AG09309 (cell line): ENCODE measurements at regions not wholly inside any gene's neighbourhood (a gene's known extent, or its start where the extent isn't known, plus 50 kb on each side); places are given as distances from the start of the nearest gene placed in this dataset.

Experiments
- DNase-seq: peaks from one replicate; pipeline ENCODE4 v3.0.0-alpha.2; 2010; ENCODE audit warnings: low read depth
- H3K4me3 ChIP-seq: 2 replicates; pipeline ENCODE4 v1.5.1; 2011; ENCODE audit warnings: mild to moderate bottlenecking, low read depth, low read length, moderate library complexity; ENCODE audit not compliant: control insufficient read depth
- TF ChIP-seq, protein P1 (sequence below): IDR thresholded peaks from 2 replicates; pipeline ENCODE4 v1.5.1; 2011; ENCODE audit warnings: mild to moderate bottlenecking, low read depth, low read length, inconsistent platforms; ENCODE audit not compliant: insufficient read depth, control insufficient read depth; ENCODE audit errors: missing control alignments

DNA sequence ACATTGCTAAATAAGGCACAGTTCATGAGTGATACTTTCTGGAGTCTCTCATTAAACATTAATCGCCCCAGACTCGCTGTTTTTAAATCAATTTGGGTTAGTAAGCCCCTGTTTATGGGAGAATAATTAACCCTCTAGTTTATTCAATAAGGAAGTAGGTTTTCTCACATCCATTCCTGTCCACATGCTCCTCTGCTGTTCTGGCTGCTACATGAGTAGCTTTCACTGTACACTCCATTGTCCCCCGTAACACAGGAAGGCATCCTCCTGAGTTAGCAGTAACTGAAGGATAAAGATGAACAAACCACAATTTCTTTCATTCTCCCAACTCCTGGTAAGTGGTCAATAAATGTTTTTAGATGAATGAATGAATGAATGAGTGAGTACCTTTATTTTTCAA lies 378.5 kb downstream of the DIPK2A start:
- TF ChIP-seq, protein P1, sequence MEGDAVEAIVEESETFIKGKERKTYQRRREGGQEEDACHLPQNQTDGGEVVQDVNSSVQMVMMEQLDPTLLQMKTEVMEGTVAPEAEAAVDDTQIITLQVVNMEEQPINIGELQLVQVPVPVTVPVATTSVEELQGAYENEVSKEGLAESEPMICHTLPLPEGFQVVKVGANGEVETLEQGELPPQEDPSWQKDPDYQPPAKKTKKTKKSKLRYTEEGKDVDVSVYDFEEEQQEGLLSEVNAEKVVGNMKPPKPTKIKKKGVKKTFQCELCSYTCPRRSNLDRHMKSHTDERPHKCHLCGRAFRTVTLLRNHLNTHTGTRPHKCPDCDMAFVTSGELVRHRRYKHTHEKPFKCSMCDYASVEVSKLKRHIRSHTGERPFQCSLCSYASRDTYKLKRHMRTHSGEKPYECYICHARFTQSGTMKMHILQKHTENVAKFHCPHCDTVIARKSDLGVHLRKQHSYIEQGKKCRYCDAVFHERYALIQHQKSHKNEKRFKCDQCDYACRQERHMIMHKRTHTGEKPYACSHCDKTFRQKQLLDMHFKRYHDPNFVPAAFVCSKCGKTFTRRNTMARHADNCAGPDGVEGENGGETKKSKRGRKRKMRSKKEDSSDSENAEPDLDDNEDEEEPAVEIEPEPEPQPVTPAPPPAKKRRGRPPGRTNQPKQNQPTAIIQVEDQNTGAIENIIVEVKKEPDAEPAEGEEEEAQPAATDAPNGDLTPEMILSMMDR: no peak
- DNase-seq: no peak
- H3K4me3 ChIP-seq: no peak overlapping the region

DNA sequence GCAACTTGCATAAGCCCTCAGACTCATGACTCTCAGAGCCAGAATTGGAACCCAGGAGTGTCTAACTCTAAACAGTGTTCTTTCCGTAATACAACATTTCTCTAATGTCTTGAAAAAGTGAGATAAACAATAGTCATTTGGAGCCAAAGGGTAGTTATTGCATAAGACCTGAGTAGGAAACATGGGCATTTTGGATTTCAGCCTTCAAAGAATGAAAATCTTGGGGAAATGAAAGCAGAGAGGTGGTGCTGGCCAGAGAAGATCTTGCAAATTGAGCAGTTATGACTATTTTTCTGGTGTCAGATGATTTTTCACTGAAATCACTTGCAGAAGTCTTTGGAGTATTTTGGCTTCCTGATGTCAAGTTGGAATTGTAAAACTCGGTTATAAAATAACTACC lies 379.4 kb downstream of the DIPK2A start:
- DNase-seq: no peak
- no peak overlapping the region for H3K4me3 ChIP-seq
- TF ChIP-seq, protein P1: no peak

DNA sequence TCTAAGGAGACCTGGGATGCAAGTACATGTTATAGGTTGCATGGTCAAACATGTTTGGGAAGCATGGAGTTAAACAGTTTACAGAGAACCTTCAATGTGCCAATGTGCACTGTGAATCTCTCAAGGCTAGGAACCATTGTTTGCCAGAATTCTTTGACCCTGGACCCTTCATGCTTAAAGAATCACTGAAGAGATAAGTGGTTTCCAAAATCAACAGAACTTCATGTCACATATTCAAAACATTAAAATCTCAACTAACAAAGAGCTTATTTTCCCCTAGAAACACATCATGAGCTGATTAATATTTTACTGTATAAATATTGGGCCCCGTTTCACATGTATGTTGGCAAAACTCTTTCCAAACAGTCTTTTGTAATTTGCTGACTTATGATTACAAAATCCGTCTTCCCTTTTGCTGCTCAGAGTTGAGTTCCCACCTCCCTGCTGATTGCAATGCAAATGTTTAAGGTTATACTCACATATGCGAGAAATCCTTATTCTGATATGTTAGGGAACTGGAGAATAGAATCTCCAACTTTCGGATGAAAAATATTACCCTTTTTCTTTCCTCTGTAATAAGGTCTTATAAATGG lies 380.2 kb downstream of the DIPK2A start:
- TF ChIP-seq, protein P1: no peak
- no peak for DNase-seq

DNA sequence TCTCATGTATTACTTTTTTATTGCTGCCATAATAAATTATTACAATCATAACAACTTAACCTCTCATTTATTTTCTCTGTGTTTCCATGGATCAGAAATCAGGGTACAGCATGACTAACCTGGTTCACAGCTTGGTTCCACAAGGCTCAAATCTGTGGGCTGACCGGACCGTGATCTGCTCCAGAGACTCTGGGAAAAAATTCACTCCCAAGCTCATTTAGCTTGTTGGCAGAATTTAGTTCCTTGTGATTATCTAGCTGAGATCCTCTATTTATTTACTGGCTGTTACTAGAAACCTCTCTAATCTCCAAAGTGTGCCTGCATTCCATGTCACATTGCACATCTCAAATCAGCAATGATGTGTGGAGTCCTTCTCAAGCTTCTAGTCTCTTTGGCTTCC lies 386.6 kb downstream of the DIPK2A start:
- no peak overlapping the region for H3K4me3 ChIP-seq
- TF ChIP-seq, protein P1: no peak
- DNase-seq: no peak

More for the DNA sequence above, 380.2 kb downstream of the DIPK2A start:
- no peak overlapping the region for H3K4me3 ChIP-seq

DNA sequence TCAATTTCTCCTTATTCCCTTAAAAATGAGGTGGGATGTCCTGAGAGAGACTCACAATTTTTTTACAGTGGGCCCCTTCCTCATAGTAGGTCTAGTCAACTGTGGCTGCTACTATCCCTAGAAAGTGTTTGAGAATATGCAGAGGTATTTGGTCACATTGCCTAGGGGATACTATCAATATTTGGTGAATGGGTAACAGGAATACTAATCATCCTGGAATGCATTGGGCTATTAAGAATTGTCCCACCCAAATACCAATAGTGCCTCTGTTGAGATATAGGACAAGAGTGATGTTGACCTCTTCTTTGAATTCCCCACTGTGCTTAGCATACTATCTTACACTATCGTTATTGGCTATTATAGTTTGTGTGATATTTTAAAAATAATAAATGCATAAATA lies 389.4 kb downstream of the DIPK2A start:
- H3K4me3 ChIP-seq: no peak overlapping the region
- TF ChIP-seq, protein P1: no peak
- DNase-seq: no peak

DNA sequence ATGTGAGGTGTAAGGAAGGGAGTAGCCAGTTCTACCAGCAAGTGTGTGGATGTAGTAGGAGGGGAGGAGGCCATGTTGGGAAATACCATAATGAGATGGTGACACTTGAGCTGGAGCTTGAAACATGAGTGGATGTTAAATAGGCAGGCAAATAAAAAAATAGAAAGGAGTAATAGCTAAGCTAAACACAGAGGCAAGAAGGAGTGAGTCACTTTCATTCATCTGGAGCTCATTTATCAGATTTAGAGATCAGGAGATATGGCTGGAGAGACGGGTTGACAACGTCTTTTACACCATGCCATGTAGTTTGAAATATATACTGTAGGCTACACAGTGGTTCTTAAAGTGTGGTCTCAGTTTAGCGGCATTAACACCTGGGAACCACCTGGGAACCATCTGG lies 390.5 kb downstream of the DIPK2A start:
- TF ChIP-seq, protein P1: no peak
- peak; percentile 18 for DNase-seq
- no peak overlapping the region for H3K4me3 ChIP-seq

DNA sequence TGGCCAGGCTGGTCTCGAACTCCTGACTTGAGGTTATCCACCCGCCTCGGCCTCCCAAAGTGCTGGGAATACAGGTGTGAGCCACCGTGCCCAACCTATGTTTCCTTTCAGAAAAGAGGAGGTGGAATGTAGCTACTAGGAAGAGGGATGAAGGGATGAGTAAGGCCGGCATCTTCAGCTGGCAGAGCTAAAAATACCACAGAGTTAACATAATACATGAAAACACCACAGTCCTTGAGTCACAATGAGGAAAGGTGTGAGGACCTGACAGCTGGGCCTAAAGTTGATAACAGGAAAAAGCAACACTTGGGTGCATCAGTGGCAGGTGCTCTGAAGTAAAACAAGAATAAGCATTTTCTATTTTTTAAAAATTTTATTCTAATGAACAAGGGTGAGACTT lies 392.2 kb downstream of the DIPK2A start:
- DNase-seq: no peak
- TF ChIP-seq, protein P1: no peak
- H3K4me3 ChIP-seq: no peak overlapping the region
